SK-N-MC (cell line): ENCODE measurements at regions not wholly inside any gene's neighbourhood (a gene's known extent, or its start where the extent isn't known, plus 50 kb on each side); places are given as distances from the start of the nearest gene placed in this dataset.

Experiments used
- EZH2 ChIP-seq: fragments of 200-600 bp; sonication (generic); IDR thresholded peaks from one replicate; pipeline ENCODE4 v1.6.1; 2017; ENCODE audit warnings: antibody characterized with exemption
- FOXP2 ChIP-seq: optimal IDR thresholded peaks from 2 replicates; pipeline ENCODE3; 2011; ENCODE audit warnings: mild to moderate bottlenecking, moderate library complexity; ENCODE audit not compliant: insufficient read depth; ENCODE audit errors: extremely low read length, control extremely low read depth
- POLR2AphosphoS5 ChIP-seq: IDR thresholded peaks from 2 replicates; pipeline ENCODE4 v1.6.1; 2012; ENCODE audit warnings: mild to moderate bottlenecking, low read depth, low read length, borderline replicate concordance

- TF ChIP-seq EZH2: no peak
- no peak for TF ChIP-seq POLR2AphosphoS5
- TF ChIP-seq FOXP2: no peak
Observed at GRCh38 chrX:38861489-38861888, 60.2 kb downstream of the MID1IP1 start.
